AG04449 (cell line): ENCODE measurements at regions not wholly inside any gene's neighbourhood (a gene's known extent, or its start where the extent isn't known, plus 50 kb on each side); places are given as distances from the start of the nearest gene placed in this dataset.
A peak's percentile ranks its signal among the peaks of the same experiment; 100 is the strongest.

Experiments used
- CTCF ChIA-PET: fragments of 350-600 bp; formaldehyde crosslinking; extraction: SDS; loops from one replicate; lab custom pipeline; 2021; ENCODE audit warnings: antibody characterized with exemption; lab: Yijun Ruan, JAX
- POLR2A ChIA-PET: fragments of 400-600, 350-600 bp; formaldehyde crosslinking; extraction: SDS; loops from one replicate; lab custom pipeline; 2020; ENCODE audit warnings: antibody characterized with exemption, inconsistent platforms; lab: Yijun Ruan, JAX
- DNase-seq: peaks from one replicate; pipeline ENCODE4 v3.0.0-alpha.2; 2010; ENCODE audit warnings: low read depth, low spot score
- H3K4me3 ChIP-seq: 2 replicates; pipeline ENCODE4 v1.5.1; 2011; ENCODE audit warnings: low read depth, mild to moderate bottlenecking, control low read depth, low read length
- CTCF ChIP-seq: IDR thresholded peaks from one replicate; pipeline ENCODE4 v1.5.1; 2011; ENCODE audit warnings: mild to moderate bottlenecking, moderate library complexity, low read length, control low read depth, inconsistent platforms; ENCODE audit not compliant: insufficient read depth; ENCODE audit errors: missing control alignments

DNA sequence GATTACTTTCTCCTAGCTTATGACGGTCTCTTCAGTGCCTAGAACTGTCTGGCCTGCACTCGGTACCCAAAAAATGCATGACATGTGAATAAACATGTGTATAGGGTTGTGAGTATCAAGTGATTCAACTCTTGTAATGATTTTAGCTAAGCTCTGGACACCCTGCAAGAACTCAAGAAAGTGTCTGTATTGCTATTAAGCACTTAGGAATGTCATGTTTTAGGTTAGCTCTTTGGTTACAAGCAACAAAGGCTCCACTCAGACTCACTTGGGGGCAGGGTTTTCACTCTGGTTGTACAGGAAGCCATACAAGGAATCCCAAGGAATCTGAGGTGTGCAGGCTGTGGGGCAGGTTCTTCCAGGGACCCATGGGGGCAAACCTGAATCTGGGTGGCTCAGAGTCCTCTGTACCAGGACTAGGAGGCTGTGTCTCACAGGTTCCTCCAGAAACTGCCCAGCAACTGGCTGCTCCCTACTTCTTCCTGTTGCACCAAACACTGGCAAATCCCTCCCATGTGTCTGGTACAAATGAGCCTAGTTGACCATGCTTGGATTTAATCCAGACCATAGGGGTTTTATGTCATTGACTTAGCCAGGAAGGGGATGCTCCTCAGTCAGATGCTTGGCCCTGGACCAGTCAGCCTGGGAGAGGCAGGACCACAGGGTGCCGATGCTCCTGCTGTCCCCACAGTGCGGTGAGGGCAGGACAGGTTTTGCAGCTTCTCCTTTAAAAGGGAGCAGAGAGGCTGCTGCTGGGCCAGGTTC is 77.9 kb upstream of the CDH4 start:
- POLR2A ChIA-PET = interaction anchor here (0.7 kb wide), 1 partner anchor 976 kb away, joined by 3 read pairs; no protein-coding TSS in a partner anchor
- CTCF ChIA-PET = interaction anchor here (0.6 to 1.3 kb wide), 3 partner anchors 10 to 55 kb away, joined by 3 to 4 read pairs (median 4); no protein-coding TSS in a partner anchor
- no peak overlapping the region for H3K4me3 ChIP-seq
- DNase-seq = peak; percentile 29
- no peak for TF ChIP-seq CTCF

- DNase-seq = no peak
- TF ChIP-seq CTCF = no peak
- H3K4me3 ChIP-seq = no peak overlapping the region
- ChIA-PET POLR2A (no interaction called here), CTCF (no interaction called here)
Observed at GRCh38 chr20:61176874-61177273, 75.2 kb upstream of the CDH4 start.

DNA sequence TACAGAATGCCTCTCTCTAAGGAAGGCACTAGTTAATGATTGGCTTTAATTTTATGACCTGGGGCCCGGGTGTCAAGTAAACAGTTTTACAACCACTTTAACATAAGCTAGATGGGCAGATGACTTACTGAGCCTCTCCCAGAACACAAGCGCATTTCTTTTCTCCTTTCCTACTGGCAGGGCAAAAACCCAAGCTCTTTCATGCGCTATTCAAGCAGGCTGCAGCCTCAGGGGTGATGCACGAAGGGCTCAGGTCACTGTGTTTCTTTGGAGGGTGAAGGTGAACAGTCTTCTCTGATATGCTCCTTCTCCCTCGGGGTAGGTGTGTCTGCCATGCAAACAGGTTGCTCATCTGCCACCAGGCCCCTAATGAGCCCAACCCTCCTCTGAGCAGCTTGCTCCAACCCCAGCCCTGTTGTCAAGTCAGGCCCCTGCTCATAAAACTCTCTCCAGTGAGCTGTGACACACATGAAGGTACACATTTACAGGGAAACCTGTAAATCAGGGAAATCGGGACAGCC is 73.5 kb upstream of the CDH4 start:
- TF ChIP-seq CTCF = no peak
- no peak overlapping the region for H3K4me3 ChIP-seq
- ChIA-PET POLR2A (no interaction called here), CTCF (interaction anchor here (0.7 to 2.7 kb wide), 4 partner anchors 8 to 50 kb away, joined by 3 to 10 read pairs (median 3); no protein-coding TSS in a partner anchor)
- DNase-seq = no peak

GRCh38 chr20:61184194-61184593 is 67.9 kb upstream of the CDH4 start:
- H3K4me3 ChIP-seq = no peak overlapping the region
- no peak for DNase-seq
- TF ChIP-seq CTCF = no peak
- CTCF ChIA-PET = interaction anchor here (1.4 kb wide), 1 partner anchor 10 kb away, joined by 3 read pairs; no protein-coding TSS in a partner anchor
- POLR2A ChIA-PET = no interaction called here

GRCh38 chr20:61185181-61185580 is 66.9 kb upstream of the CDH4 start:
- DNase-seq = no peak
- POLR2A ChIA-PET = interaction anchor here (1.0 to 1.3 kb wide), 2 partner anchors 68 to 73 kb away, joined by 3 to 4 read pairs; no protein-coding TSS in a partner anchor
- H3K4me3 ChIP-seq = no peak overlapping the region
- CTCF ChIA-PET = interaction anchor here (0.6 to 2.7 kb wide), 4 partner anchors 35 to 1235 kb away, joined by 3 to 14 read pairs (median 4); no protein-coding TSS in a partner anchor
- no peak for TF ChIP-seq CTCF
